ENCODE measurements at regions not wholly inside any gene's neighbourhood (a gene's known extent, or its start where the extent isn't known, plus 50 kb on each side); places are given as distances from the start of the nearest gene placed in this dataset.

- TF ChIP-seq ZNF462 (CRISPR knock-in tag; IDR thresholded peaks at IDR 0.05), result no peak
These were observed 52.8 kb upstream of the EDARADD start (continued) for GRCh38 chr1:236341298-236341697.

- H3K27ac Mint-ChIP-seq, result no peak overlapping the region
- no peak for DNase-seq (ENCODE audit: low spot score)
- H4K20me1 ChIP-seq (replicated peaks; ENCODE audit: insufficient read depth), result no peaks in the 10 kb centered on the region
- no peak overlapping the region for H3K4me3 Mint-ChIP-seq
- no peaks in the 10 kb centered on the region for H3K36me3 Mint-ChIP-seq (ENCODE audit: low read depth)
- H3K27me3 Mint-ChIP-seq (ENCODE audit: insufficient read depth, low read depth, poor library complexity), result peaks cover 1% of the 10 kb centered on the region
- no peaks in the 10 kb centered on the region for H3K27me3 ChIP-seq (ENCODE audit: insufficient read depth)
- no peak overlapping the region for H2AFZ ChIP-seq
- H3K9me2 ChIP-seq (ENCODE audit: insufficient read depth), result no peaks in the 10 kb centered on the region
- peaks cover 7% of the 10 kb centered on the region for H3K4me1 Mint-ChIP-seq
- H3K4me2 ChIP-seq, result no peak overlapping the region
- H3K27ac ChIP-seq (ENCODE audit: low read depth), result no peak overlapping the region
- H3F3A ChIP-seq (replicated peaks; ENCODE audit: low read depth), result no peaks in the 10 kb centered on the region
- H3K9me3 Mint-ChIP-seq, result no peaks in the 10 kb centered on the region
- no peaks in the 10 kb centered on the region for H3K79me2 ChIP-seq (replicated peaks; ENCODE audit: insufficient read depth)
- no peaks in the 10 kb centered on the region for H3K36me3 ChIP-seq (ENCODE audit: insufficient read depth)
- H3K4me1 ChIP-seq (ENCODE audit: insufficient read depth), result peaks cover 5% of the 10 kb centered on the region; the same call in 1 of the 2 replicates
- no peak for ATAC-seq
- H3K4me3 ChIP-seq, result no peak overlapping the region
- TF ChIP-seq EZH2phosphoT487 (IDR thresholded peaks at IDR 0.05; ENCODE audit: unreplicated experiment) (no peak), ETS1 (IDR thresholded peaks at IDR 0.05) (no peak), REST (IDR thresholded peaks at IDR 0.05; ENCODE audit: unreplicated experiment) (no peak), CREB1 (CRISPR knock-in tag; IDR thresholded peaks at IDR 0.05; ENCODE audit: low read depth) (no peak), CTCF (conservative IDR thresholded peaks at IDR 0.05; ENCODE audit: low read depth in 2 of 2) (no peak), POLR2AphosphoS5 (IDR thresholded peaks at IDR 0.05; ENCODE audit: low read depth) (no peak)
These were observed 56.0 kb upstream of the EDARADD start for GRCh38 chr1:236338096-236338495.
